ENCODE measurements at regions not wholly inside any gene's neighbourhood (a gene's known extent, or its start where the extent isn't known, plus 50 kb on each side); places are given as distances from the start of the nearest gene placed in this dataset.

DNA sequence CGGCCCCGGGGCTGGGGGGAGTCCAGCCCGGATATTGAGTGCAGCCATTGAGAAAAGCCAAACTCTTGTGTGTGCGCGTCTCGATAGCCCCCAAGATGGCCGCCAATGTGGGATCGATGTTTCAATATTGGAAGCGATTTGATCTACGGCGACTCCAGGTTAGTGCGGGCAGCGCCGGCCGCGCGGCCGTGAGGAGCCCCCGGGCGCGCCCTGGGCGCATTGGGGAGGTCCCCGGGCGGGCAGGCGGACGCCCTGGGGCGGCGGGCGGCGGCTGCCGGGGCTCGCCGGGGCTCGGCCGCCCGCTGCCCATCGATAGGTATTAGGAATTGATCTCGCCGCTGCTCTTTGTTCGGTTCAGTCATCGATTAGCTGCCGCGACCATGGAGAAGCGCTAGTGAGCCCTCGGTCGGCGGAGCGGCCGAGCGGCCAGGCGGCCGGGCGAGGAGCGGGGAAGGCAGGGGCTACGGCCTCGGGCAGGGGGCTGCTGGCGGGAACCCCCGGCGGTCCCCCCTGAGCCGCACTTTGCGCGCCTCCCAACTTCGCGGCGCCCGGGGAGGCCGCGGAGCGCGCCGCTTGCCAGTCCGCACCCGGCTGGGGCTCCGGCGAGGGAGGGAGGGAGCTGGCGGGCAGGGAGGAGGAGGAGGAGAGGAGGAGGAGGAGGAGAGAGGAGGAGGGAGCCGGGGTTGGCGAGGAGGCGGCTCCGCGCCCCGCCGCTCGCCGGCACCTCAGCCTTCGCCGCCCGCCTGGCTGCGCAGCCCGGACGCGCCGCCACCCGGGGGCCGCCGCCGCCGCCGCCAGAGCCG lies 113.9 kb upstream of the MYL2 start, which contains the start of gene CUX2:
Gene CUX2, plus strand, starts transcription at position 83 of the 803 bp plus-strand sequence.
- no peak for DNase-seq

DNA sequence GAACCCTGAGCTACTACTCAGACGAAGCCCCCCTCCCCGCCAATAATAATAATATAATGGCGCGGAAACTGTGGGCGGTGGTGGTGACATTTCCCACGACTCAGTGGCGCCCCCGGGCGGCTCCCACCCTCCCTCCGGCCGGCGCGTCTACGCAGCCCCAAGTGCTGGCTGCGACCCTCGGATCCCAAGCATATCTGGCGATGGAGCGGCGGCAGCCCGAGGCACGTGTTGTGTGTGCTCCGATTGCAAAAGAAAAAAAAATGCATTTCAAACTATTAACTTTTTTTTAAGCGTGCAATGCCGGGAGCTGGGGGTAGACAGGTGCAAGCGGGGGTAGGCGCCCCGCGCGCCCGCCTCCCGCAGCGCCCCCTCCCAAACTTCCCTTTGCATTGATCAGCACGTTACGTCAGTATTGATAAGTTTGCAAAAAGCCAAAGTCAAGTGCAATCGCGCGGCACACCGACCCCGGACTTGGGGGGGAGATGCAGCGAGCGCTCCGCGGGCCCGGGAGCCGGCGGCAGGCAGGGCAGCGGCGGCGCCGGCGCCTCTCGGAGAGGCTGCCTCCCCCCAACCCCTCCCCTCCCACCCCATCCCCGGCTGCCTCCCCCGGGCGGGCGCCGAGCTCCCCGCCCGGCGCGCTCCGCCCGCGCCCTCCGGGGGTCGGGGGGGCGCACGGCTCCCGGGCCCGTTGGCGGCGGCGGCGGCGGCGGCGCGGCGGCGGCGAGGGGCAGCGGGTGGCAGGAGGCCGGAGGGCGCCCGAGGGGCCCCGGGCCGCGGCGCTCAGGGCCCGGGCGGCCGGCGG lies 113.1 kb upstream of the MYL2 start:
- peak; percentile 83 for DNase-seq

DNA sequence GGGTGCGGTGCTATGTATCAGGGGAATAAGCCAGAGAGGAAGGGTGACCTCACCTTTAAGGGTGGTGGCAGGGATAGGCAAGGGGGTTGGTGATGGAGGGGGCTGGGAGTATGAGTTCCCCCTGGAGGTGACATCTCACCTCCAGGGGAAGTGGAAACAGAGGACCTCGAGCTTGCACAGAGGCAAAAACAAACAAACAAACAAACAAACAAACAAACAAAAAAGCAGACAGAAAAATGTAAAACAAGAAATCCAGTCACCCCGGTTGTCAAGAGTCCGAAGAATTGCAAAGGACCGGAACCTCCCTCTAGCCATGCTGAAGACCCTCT lies 112.2 kb upstream of the MYL2 start:
- DNase-seq = no peak

DNA sequence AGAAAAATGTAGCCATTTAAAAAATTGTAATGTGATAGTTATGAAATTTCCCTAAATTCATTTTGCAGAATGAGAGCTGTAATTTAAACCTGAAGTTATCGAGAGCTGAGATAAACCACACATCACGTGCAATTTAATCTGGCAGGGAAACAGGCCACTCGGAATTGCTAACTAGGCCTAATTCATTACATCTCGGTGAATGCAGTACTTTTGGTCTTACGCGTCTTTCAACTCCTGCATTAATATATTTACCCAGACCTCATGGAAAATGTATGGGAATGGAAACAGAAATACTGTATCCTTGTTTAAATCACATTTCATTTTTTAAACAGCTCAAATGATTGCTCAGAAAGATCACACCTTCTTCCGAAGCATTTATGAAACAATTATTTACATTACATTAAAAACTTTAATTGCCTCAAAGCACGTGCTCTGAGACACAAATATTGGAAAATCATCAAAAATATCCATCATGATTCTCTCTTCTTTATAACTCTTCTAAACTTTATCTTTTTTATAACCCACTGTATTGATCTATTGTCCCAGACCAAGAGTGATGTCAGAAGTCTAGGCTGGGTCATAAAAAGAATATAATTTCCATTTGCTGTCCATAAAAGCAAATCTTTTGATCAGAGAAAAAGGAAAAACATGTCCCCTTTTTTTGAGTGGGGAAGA lies 111.7 kb upstream of the MYL2 start:
- DNase-seq = no peak

DNA sequence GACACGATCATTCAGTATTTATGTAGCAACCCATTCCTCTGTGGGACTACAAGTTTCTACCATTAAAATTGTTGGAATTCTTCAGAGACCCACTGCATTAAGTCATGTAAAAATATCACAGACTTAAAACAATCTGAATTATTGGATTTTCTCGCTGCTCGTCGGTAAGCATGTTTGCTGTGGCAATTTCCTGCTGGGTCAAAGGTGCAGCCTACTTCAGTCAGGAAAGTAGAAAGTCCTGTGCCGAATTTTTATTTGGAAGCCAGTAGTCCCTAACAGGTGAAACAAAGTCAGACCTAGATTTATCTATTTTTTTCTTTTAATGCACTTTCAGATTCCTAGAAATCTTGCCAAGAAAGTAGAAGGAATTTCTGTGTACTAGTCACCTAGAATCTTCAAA lies 110.4 kb upstream of the MYL2 start:
- DNase-seq = no peak

DNA sequence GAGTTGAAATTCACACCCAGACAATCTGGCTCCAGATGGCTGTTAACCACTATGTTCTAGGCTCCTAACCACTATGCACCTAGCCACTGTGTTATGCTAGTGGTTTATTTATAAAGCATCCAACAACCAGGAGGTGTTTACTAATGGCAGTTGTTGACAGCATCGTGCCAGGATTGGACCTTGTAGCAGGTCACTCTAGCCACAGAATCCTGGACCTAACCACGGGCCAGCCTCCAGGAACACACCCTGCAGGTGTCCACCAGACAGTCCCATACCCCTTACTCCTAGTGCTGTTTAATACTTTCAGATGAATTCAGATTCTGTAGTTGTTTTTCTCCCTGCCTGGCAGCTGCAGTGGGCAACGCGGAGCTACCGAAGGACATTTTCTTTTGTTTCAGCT lies 109.4 kb upstream of the MYL2 start:
- DNase-seq = no peak

DNA sequence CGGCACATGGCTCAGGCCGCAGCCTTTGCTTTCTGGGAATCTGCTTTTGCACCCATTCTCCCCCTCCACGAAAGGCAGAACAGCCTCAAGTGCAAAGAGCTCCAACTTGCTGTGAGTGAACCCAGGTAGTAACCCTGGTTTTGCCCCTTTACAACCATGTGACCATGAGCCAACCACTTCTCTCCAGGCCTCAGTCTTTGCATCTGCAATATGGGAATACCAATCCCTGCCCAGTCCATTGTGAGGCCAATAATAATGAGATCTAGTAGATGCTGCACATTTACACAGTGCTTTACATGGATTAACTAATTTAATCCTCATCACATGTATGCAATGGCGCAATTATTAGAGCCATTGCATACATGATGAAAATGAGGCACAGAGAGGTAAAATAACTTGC lies 108.9 kb upstream of the MYL2 start:
- no peak for DNase-seq

DNA sequence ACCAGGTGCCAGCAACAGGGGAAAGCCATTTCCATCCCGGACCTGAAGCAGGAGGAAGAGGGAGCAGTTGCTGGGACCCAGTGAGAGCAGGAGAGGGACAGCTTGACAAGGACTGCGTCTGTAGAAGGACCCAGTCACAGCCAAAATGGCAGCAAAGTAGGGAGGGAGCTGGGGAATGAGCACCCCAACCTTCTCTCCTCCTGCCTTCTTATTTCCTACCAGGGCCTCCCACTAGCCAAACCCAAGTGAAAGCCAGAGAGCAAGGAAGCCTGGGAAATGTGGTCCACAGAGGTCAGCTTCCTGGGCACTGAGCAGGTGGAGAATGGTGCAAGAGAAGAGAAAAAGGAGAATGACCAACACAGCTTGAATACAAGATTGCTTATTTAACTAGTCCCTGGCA lies 108.5 kb upstream of the MYL2 start:
- no peak for DNase-seq

DNA sequence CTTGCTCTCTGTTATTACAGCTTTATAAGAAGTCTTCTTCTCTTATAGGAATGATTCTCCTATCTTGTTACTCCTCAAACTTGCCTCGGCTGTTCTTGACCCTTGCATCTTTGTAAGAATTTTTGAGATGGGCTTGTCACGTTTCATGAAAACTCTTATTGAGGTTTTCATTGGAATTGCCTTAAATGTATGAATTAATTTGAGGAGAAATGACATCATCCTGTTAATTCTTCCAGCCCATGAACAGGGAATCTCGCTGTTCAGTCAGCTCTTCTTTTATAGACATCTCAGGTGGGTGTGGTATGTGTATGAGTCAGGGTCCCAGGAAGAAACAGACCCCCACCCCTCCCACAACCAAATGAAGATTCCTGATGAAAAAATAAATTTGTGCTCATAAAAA lies 107.1 kb upstream of the MYL2 start:
- no peak for DNase-seq

DNA sequence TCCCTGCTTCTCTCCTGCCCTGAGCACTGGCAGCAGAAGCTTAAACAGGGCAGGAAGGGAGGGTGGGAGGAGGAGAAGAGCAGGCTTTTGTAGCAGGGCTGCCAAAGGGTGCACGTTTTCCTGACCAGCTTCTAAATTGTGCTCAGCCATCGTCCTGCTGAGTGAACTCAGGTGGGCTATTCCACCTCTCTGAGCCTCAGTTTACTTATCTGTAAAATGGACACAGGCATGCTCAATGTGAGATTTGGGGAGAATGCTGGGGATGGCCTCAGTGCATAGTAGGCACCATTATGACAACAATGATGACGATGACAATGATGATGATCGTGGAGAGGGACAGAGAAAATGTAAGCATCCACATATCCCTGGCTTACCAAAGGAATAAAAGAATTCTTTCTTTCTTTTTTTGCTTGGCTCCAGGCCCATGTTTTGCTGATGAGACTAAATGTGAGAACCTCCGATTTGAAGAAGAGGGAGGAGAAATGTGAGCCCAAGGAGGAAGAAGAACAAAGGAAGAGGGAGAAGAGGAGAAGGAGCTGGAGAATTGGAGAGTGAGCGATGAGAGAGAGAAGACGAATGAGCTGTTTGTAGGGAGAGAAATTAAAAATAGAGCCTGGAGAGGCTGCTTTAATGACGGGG lies 105.5 kb upstream of the MYL2 start:
- DNase-seq = no peak

DNA sequence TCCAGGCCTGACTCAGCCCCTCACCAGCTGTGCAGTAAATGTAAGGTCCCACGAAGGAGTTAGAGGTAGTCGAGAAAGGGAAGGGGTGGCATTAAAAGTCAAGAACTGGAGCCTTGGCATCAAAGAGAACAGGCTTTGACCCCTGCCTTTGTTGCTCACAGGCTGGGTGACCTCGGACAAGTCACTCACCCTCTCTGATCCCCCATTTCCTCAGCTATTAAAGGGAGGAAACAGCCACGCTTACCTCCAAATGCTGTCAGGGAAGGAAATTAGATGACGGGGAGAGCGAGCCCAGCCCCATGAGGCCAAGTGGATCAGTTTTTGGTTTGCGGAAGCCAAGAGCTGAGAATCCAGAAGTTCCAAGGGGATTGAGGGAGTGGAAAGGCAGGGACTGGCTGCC lies 104.9 kb upstream of the MYL2 start:
- no peak for DNase-seq

DNA sequence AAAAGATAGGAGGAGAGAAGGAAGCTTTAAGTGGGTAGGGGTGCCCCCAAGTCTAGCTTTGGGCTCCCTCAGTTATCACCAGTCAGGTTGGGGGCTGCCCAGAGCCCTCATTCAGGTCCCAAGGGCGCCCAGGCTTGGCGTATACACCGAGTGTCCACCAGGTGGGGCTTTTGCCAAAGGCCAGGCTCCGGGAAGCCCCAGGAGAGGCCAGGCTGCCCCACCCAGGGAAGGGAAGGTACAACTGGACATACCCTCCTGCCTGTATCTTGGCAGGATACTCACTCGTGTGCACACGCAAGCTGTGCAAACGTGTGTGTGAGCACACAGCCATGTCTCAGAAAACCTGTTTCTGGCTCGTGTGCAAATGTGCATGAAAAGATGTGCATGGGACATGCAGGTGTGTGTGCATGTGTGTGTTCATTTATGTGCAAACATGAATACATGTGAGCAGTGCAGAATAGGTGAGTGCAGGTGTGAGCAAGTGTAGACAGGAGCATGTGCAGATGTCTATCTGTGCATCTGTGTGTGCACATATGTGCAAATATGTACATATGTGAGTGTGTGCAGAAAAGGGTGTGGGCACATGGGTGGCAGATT lies 103.9 kb upstream of the MYL2 start:
- peak; percentile 17 for DNase-seq

DNA sequence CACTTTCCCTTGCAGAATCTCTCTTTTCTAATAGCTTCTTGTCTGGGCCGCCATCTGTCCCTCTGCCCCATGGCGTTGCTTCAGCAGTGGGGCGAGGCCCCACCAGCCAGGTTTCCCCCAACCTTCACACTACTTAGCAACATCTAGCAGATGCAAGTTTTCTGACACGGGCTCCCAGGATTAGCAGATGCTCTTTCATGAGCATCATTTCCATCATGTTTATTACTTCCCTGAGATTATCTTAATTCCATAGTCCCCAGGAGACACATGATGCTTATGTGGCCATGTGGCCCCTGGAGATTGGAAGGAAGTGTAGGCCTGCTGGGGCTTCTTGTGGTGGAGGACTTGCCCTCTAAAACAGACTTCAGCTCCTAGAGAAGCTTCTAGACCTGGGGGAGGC lies 102.0 kb upstream of the MYL2 start:
- DNase-seq = no peak

DNA sequence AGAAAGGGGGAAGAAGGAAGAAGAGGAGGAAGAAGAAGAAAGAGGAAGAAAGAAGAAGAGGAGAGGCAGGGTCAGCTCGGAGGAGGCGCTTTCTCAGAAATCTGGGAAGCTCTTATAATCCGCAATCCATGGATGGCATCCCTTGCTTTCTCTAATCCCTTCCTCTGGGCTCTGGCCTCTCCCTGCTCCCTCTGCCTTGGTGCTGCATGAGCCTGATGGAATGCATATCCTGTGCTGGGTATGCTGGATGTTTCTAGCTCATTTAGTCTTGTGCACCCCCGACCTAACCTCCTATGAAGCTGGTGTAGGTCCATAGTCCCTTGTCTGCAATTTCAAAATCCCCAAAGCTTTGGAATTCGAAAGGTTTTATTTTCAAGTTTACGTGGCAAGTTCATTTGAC lies 94.2 kb upstream of the MYL2 start:
- DNase-seq = no peak

DNA sequence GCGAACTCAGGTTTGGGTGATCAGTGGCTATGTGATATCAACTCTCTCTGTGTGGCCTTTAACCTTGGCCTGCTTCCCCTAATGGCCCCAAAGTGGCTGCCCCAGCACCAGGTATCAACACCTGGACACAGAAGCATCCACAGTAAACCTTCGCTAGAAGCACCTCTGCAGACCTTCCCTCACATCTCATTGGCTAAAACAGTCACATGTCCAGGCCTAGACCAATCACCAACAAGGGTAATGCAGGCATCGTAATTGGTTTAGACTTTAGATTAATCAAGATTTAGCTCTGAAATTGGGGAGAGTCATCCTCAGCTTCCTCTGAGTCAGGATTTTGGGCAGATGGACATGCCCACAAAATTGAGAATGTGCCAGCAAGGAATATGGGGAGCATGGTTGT lies 92.5 kb upstream of the MYL2 start:
- no peak for DNase-seq

DNA sequence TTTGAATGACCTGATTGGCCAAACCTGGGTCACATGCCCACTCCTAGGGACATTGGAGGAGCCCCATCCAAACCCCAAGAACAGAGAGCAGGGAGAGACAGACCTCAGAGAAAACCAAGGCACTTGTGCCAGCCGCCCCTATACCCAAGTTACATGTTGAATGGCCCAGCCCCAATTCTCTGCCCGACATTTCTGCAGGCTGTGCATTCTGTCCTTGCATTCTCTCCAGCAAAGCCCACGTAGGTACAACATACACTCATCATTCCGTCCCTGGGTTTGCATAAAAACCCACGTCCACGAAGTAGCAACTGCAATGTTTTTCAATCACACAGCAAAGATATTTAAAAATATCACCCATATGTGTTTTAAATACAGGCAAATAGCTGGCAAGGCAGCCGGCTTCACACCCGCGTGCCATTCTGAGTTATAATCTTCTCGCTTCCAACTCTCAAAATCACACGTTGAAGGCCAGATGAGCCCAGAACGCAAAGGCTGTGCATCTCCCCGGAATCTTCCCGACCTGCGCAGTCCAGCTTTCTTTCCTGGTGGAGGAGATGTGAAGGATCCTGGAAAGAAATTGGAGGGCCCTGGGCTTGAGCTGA lies 91.7 kb upstream of the MYL2 start:
- DNase-seq = no peak

DNA sequence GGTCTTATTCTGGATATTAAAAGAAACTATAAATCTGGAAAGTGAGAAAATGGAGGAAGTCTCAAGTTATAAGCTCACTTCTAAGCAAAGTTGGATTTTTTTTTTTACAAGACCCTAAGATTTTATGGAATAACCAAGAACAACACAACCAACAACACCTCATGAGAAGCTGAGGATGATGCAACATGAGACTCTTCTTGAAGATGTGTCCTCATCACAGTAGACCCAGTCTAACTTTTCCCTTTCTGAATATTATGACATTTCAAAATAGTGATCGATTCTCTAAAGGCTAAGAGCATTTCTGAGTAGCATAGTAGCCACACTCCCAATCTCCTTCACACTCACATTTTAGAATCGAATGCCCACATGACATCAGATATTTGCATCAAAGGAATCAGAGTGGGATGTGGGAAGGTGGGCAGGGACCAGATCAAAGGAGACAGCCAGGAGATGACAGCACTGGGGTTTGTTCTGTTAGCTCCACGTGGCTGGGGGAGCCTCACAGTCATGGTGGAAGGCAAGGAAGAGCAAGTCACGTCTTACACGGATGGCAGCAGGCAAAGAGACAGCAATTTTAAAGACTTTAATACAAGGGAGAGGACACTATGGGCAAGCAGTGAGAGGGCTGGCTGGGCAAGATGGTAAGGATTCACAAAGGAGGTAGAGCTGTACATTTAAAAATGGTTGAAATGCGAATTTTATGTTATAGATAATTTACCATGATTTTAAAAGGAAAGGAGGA lies 90.7 kb upstream of the MYL2 start:
- no peak for DNase-seq

DNA sequence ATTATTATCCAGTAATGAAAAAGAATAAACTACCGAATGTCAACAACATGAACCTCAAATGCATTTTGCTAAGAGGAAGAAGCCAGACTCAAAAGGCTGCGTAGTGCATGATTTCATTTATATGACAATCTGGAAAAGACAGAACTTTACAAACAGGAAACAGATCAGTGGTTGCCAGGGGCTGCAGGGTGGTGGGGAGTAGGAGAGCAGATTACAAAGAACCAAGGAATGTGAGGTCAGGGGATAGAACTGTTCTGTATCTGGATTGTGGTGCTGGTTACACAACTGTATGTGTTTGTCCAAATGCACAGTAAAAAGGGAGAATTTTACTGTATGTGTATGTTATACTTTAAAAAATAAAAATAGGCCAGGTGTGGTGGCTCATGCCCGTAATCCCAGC lies 89.7 kb upstream of the MYL2 start:
- DNase-seq = no peak

DNA sequence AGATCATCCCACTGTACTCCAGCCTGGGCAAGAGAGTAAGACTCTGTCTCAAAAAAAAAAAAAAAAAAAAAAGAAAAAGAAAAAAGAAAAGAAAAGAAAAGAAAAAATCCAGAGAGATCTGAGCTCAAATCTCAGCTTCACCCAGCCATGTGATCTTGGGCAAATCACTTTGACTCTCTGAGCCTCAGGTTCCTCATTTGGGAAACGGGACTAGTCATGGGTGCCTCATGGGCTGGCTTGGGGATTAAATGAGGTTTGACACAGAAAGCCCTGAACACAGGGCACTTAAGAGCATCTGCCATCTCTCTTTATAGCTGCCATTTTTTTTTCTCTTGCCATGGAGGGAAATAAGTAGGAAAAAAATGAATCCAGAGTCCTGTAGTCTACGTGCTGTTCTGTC lies 86.2 kb upstream of the MYL2 start:
- DNase-seq = no peak

DNA sequence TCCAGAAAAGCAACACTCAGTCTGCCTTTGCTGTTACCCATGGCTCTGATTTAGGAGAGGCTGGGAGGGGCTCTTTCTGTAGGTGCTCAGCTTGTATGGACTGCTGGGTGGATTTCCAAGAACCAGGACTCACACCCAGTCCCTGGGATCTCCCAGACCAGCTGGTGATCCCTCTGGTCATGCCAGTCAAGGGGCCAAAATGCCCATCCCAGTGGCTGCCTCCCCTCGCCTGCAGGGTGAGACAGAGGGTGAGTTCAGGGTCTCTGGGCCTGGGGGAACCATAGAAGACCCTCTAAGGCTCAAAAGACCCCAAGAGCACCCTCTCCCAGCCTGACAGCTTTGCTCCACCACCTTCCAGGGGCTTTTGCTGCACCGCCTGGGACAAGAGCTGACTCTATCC lies 78.6 kb upstream of the MYL2 start:
- no peak for DNase-seq

DNA sequence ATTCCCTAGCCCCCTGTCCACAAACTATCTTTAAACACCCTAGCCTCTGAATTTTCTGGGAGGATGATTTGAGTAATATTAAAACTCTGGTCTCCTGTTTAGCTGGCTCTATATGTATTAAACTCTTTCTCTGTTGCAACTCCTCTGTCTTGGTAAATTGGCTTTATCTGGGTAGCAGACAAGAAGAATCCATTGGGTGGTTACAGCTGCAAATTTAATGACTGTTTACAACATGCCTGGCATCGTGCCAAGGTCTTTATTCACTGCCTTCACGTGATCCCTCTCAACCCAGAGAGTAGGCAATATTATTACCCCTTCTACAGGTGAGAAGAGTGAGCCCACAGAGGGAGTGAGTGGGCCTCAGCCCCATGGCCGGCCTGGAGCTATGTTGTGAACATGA lies 77.8 kb upstream of the MYL2 start:
- DNase-seq = peak; percentile 74

DNA sequence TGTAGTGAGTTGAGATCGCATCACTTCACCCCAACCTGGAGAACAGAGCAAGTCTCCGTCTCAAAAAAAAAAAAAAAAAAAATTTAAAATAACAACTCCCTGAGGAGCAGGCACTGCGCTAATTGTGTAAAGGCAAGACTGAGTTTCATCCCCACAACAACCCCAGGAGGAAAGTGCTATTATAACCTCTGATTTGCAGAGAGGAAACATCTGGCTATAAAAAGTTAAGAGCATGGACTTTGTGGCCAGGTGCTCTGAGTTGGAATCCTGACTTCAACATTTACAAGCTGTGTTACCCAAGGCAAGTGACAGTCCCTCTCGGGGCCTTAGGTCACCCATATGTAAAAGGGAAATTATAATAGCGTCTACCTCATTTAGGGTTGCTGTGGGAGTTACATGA lies 76.0 kb upstream of the MYL2 start:
- DNase-seq = no peak

Data from NCI-H1694 (cell line).